HEK293 (cell line): ENCODE measurements at regions not wholly inside any gene's neighbourhood (a gene's known extent, or its start where the extent isn't known, plus 50 kb on each side); places are given as distances from the start of the nearest gene placed in this dataset.
"Not testable (repeated sequence)": the region's sequence is repeated elsewhere in the genome, so short reads cannot be mapped to it uniquely, and the experiment has no call there.

ENCODE experiments used
- CTCF ChIA-PET: fragments of 350-600 bp; formaldehyde crosslinking; extraction: SDS; loops from one replicate; lab custom pipeline; 2021; ENCODE audit warnings: antibody characterized with exemption; lab: Yijun Ruan, JAX
- POLR2A ChIA-PET: fragments of 300-600 bp; formaldehyde crosslinking; extraction: SDS; loops from one replicate; lab custom pipeline; 2020; ENCODE audit warnings: antibody characterized with exemption, inconsistent platforms; lab: Yijun Ruan, JAX
- H3K27ac ChIP-seq: fragments of 200-500 bp; sonication (Bioruptor generic); 2 replicates; pipeline ENCODE4 v1.5.1; 2014; ENCODE audit warnings: low read depth, low read length, control low read depth, inconsistent platforms; ENCODE audit errors: extremely low read depth
- H3K36me3 ChIP-seq, 2 experiments: fragments of 200-500 bp in 1 of 2; sonication (Bioruptor generic) in 1 of 2; 1 replicate in 1 of 2; 2 replicates in 1 of 2; pipeline ENCODE4 v1.5.1; 2014 to 2017; ENCODE audit warnings: inconsistent platforms in 2 of 2, low read length in 2 of 2; ENCODE audit not compliant: control insufficient read depth in 2 of 2, insufficient read depth in 1 of 2
- H3K4me1 ChIP-seq: fragments of 200-500 bp; sonication (Bioruptor generic); 2 replicates; pipeline ENCODE4 v1.5.1; 2014; ENCODE audit warnings: mild to moderate bottlenecking, low read length, inconsistent platforms; ENCODE audit not compliant: control insufficient read depth, insufficient read depth
- H3K4me3 ChIP-seq: 2 replicates; pipeline ENCODE4 v1.5.1; 2011; ENCODE audit warnings: low read depth, mild to moderate bottlenecking, control low read depth, low read length, moderate library complexity
- H3K9me3 ChIP-seq: fragments of 200-500 bp; sonication (Bioruptor generic); 2 replicates; pipeline ENCODE4 v1.5.1; 2014; ENCODE audit warnings: low read depth, low read length, inconsistent platforms; ENCODE audit not compliant: control insufficient read depth, insufficient read depth

DNA sequence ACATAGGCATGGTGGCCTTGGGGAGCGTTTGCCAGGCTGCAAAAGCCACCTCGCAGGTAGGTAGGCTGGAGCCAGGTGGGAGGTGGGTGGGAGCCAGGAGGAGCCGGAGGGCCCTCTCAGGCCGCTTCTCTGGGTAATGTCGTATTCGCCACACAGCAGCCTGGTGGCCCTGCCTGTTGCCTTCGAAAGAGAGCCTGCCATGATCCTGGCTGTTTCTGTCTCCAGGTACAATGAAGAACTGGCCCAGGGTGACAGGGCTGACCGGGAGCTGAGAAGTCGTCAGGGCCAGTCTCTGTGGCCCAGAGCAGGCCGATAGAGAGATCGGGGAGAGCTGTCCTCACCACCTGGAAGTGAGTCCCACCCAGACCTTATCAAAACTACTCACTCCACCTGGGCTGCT is 4477.8 kb upstream of the OR11H1 start:
- CTCF ChIA-PET, H3K9me3 ChIP-seq, POLR2A ChIA-PET, H3K4me3 ChIP-seq, H3K4me1 ChIP-seq, H3K36me3 ChIP-seq, H3K27ac ChIP-seq: not testable (repeated sequence)

DNA sequence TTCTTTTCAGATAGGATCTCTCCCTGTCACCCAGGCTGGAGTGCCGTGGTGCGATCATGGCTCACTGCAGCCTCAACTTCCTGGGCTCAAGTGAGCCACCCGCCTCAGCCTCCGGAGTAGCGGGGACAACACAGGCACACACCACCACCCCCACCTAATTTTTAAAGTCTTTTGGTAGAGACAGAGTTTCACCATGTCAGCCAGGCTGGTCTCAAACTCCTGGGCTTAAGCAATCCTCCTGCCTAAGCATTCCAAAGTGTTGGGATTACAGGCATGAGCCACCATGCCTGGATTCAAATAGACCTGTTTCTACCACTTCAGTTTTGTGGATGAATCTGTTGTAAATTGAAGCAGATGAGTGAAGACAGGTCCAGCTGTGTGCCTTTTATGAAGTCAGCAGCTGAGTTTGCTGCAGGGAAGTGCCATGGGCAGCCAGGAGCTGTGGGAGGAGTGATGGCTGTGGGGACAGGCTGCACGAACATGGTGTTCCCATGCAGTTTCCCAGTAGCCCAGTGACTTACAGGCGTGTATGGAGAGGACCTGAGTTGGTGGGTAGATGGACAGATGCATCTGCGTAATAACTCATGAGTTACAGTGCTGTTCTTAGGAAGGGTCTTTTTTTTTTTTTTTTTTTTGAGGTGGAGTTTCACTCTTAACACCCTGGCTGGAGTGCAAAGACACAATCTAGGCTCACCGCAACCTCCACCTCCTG is 4476.4 kb upstream of the OR11H1 start:
- H3K4me3 ChIP-seq, H3K4me1 ChIP-seq, POLR2A ChIA-PET, H3K9me3 ChIP-seq, CTCF ChIA-PET, H3K36me3 ChIP-seq, H3K27ac ChIP-seq: not testable (repeated sequence)

GRCh38 chr22:11053403-11054344 is 4474.3 kb upstream of the OR11H1 start:
- H3K4me1 ChIP-seq, H3K36me3 ChIP-seq, H3K9me3 ChIP-seq, POLR2A ChIA-PET, H3K27ac ChIP-seq, CTCF ChIA-PET, H3K4me3 ChIP-seq: not testable (repeated sequence)

DNA sequence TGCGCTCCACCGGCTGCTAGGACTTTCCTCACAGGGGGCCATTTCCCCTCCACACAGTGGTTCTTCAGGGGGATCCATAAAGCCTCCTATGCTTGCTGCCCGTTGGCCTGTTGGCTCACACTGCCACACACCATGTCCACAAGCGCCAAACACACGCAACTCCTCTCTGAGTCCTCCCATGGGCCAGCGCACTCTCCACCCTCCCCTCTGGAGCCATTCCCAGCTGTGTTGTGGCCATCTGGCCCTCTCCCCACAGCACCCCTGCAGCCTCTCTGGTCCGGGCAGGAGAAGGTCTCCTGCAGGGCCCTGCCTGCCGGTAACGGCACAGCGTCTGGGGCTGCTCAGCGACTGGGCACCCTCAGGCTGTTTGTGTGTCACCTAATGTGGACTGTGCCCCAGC is 4473.3 kb upstream of the OR11H1 start:
- H3K4me3 ChIP-seq, H3K4me1 ChIP-seq, POLR2A ChIA-PET, CTCF ChIA-PET, H3K36me3 ChIP-seq, H3K27ac ChIP-seq, H3K9me3 ChIP-seq: not testable (repeated sequence)

GRCh38 chr22:11055176-11055575 is 4472.8 kb upstream of the OR11H1 start:
- CTCF ChIA-PET, H3K36me3 ChIP-seq, H3K9me3 ChIP-seq, H3K4me1 ChIP-seq, H3K27ac ChIP-seq, POLR2A ChIA-PET, H3K4me3 ChIP-seq: not testable (repeated sequence)

GRCh38 chr22:11057955-11058547 is 4469.9 kb upstream of the OR11H1 start:
- POLR2A ChIA-PET, H3K27ac ChIP-seq, H3K4me3 ChIP-seq, CTCF ChIA-PET, H3K36me3 ChIP-seq, H3K9me3 ChIP-seq, H3K4me1 ChIP-seq: not testable (repeated sequence)

DNA sequence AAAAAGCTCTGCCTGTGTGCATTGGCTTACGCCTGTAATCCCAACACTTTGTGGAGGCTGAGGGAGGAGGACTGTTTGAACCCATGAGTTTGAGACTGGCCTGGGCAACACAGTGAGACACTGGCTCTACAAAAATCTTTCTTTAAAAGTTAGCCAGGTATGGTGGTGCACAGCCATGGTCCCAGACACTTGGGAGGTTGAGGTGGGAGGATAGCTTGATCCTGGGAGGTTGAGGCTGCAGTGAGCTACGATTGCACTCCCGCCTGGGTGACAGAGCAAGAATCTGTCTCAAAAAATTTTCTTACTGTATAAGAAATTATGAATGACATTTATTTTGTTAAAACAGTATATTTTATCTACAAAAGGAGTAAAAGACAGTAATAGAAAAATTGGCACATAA is 4468.9 kb upstream of the OR11H1 start:
- H3K9me3 ChIP-seq, H3K4me3 ChIP-seq, POLR2A ChIA-PET, H3K36me3 ChIP-seq, CTCF ChIA-PET, H3K27ac ChIP-seq, H3K4me1 ChIP-seq: not testable (repeated sequence)

DNA sequence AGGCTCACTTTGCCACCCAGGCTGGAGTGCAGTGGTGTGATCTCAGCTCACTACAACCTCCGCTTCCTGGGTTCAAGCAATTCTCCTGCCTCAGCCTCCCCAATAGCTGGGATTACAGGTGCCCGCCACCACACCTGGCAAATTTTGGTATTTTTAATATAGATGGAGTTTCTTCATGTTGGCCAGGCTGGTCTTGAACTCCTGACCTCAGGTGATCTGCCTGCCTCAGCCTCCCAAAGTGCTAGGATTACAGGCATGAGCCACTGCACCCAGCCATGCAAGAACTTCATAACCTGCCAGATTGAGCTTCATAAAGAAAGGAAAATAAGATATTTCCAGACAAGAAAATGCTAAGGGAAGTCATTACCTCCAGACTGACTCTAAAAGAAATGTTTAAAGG is 4467.2 kb upstream of the OR11H1 start:
- POLR2A ChIA-PET, H3K9me3 ChIP-seq, H3K4me3 ChIP-seq, H3K27ac ChIP-seq, CTCF ChIA-PET, H3K36me3 ChIP-seq, H3K4me1 ChIP-seq: not testable (repeated sequence)

DNA sequence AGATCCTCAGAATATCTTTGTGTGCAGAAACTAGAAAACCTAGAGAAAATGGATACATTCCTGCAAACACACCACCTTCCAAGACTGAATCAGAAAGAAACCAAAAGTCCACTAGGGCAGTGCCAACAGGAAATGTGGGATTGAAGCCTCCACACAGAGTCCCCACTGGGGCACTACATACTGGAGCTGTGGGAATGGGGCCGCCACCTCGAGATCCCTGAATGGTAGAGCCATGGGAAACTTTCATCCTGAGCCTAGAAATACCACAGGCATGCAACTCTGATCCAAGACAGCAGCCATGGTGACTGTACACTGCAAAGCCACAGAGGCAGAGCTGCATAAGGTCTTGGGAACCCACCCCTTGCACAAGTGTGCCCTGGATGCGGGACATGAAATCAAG is 4465.5 kb upstream of the OR11H1 start:
- H3K4me3 ChIP-seq, POLR2A ChIA-PET, H3K9me3 ChIP-seq, CTCF ChIA-PET, H3K4me1 ChIP-seq, H3K27ac ChIP-seq, H3K36me3 ChIP-seq: not testable (repeated sequence)

- H3K36me3 ChIP-seq, H3K4me1 ChIP-seq, CTCF ChIA-PET, POLR2A ChIA-PET, H3K9me3 ChIP-seq, H3K4me3 ChIP-seq, H3K27ac ChIP-seq: not testable (repeated sequence)
Measured at GRCh38 chr22:11063022-11063685, 4464.8 kb upstream of the OR11H1 start.
